ENCODE measurements at regions not wholly inside any gene's neighbourhood (a gene's known extent, or its start where the extent isn't known, plus 50 kb on each side); places are given as distances from the start of the nearest gene placed in this dataset.

DNA sequence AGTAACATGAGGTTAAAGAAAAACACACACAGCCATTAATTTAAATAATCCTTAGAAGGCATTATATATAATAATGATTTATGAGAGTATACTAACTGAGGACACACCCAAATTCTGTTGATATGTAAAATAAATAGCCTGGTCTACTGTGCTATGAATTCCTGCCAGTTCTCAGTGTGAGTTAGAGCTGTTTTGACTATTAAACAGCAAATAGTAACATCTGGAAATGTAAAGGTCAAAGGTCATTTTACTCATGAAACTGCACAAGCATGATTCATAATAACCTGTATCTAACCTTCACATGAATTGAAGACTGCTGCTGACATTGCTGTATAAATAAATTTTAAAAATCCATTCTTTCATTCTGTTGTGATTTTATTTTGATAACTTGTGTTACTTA, 966.7 kb downstream of the SLC6A15 start:
- no peak overlapping the region for H4K91ac ChIP-seq (ENCODE audit: low read depth, low read length, poor library complexity)
- H3K4me1 ChIP-seq (ENCODE audit: control insufficient read depth in 2 of 2, insufficient read depth in 1 of 2, low read depth in 1 of 2, low read length in 2 of 2) = no peaks in the 10 kb centered on the region
- H4K8ac ChIP-seq (ENCODE audit: low read depth, low read length) = no peak overlapping the region
- H3K18ac ChIP-seq (ENCODE audit: low read length) = no peak overlapping the region
- H2BK5ac ChIP-seq (ENCODE audit: low read length) = no peak overlapping the region
- H3K4me2 ChIP-seq (ENCODE audit: insufficient read depth, low read length, poor library complexity, severe bottlenecking) = no peak overlapping the region
- no peak overlapping the region for H2AK5ac ChIP-seq (ENCODE audit: low read depth, low read length)
- H3K4ac ChIP-seq (ENCODE audit: low read length) = no peak overlapping the region
- H3K9me3 ChIP-seq (replicated peaks in 1 of 2; ENCODE audit: control insufficient read depth in 2 of 2, insufficient read depth in 1 of 2, low read depth in 1 of 2, low read length in 2 of 2) = peaks cover 2% of the 10 kb centered on the region in 2 donors
- no peak overlapping the region for H3K23ac ChIP-seq (ENCODE audit: low read depth, low read length, poor library complexity)
- H3K27ac ChIP-seq (replicated peaks; ENCODE audit: low read length) = no peak overlapping the region
- no peak overlapping the region for H2BK120ac ChIP-seq (ENCODE audit: low read depth, low read length)
- H2BK12ac ChIP-seq (ENCODE audit: low read length) = no peak overlapping the region
- H3K79me1 ChIP-seq (ENCODE audit: low read depth, low read length) = no peaks in the 10 kb centered on the region
- no peak overlapping the region for H2BK15ac ChIP-seq (ENCODE audit: low read length)
- no peaks in the 10 kb centered on the region for H3K36me3 ChIP-seq (replicated peaks in 1 of 2; ENCODE audit: control insufficient read depth in 2 of 2, insufficient read depth in 2 of 2, low read length in 2 of 2)
- H3K14ac ChIP-seq (ENCODE audit: low read length) = no peak overlapping the region
- no peak overlapping the region for H2AFZ ChIP-seq (ENCODE audit: low read length)
- no peak for DNase-seq (ENCODE audit: low spot score)
- no peak overlapping the region for H3K9ac ChIP-seq (ENCODE audit: low read depth, low read length, poor library complexity)
- H3K27me3 ChIP-seq (ENCODE audit: control insufficient read depth in 3 of 3, insufficient read depth in 3 of 3, low read depth in 1 of 3, low read length in 3 of 3) = no peaks in the 10 kb centered on the region
- H3K4me3 ChIP-seq (ENCODE audit: low read length in 2 of 2) = no peak overlapping the region

DNA sequence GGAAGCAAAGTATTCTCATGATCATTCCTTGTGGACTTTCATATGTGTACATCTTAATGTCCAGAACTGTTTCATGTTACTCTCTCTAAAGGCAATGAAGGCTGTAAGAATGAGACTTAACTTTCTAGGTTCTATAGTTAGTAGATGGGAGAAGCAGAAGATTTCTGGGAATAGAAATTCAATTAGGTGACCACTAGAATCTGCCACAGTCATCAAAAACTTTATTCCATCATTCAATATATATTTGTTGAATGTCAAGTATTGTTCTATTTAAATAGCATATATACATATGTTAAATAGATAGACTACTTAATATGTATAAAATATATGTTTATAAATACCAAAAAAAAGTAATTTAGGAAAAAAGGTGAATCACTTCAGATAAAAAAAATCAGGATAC, 972.9 kb downstream of the SLC6A15 start:
- no peak for DNase-seq (ENCODE audit: low spot score)
- Histone ChIP-seq H3K4me2 (ENCODE audit: insufficient read depth, low read length, poor library complexity, severe bottlenecking) (no peak overlapping the region), H3K27me3 (ENCODE audit: control insufficient read depth in 3 of 3, insufficient read depth in 3 of 3, low read depth in 1 of 3, low read length in 3 of 3) (no peaks in the 10 kb centered on the region), H3K9me3 (replicated peaks in 1 of 2; ENCODE audit: control insufficient read depth in 2 of 2, insufficient read depth in 1 of 2, low read depth in 1 of 2, low read length in 2 of 2) (no peaks in the 10 kb centered on the region), H3K9ac (ENCODE audit: low read depth, low read length, poor library complexity) (no peak overlapping the region), H4K91ac (ENCODE audit: low read depth, low read length, poor library complexity) (no peak overlapping the region), H3K18ac (ENCODE audit: low read length) (no peak overlapping the region), H2BK15ac (ENCODE audit: low read length) (no peak overlapping the region), H3K36me3 (replicated peaks in 1 of 2; ENCODE audit: control insufficient read depth in 2 of 2, insufficient read depth in 2 of 2, low read length in 2 of 2) (no peaks in the 10 kb centered on the region), H3K14ac (ENCODE audit: low read length) (no peak overlapping the region), H3K4ac (ENCODE audit: low read length) (no peak overlapping the region), H3K23ac (ENCODE audit: low read depth, low read length, poor library complexity) (no peak overlapping the region), H3K4me3 (ENCODE audit: low read length in 2 of 2) (no peak overlapping the region), H3K79me1 (ENCODE audit: low read depth, low read length) (no peaks in the 10 kb centered on the region), H2BK120ac (ENCODE audit: low read depth, low read length) (no peak overlapping the region), H2AK5ac (ENCODE audit: low read depth, low read length) (no peak overlapping the region), H3K4me1 (ENCODE audit: control insufficient read depth in 2 of 2, insufficient read depth in 1 of 2, low read depth in 1 of 2, low read length in 2 of 2) (no peaks in the 10 kb centered on the region), H4K8ac (ENCODE audit: low read depth, low read length) (no peak overlapping the region), H3K27ac (replicated peaks; ENCODE audit: low read length) (no peak overlapping the region), H2AFZ (ENCODE audit: low read length) (no peak overlapping the region), H2BK12ac (ENCODE audit: low read length) (no peak overlapping the region), H2BK5ac (ENCODE audit: low read length) (no peak overlapping the region)

DNA sequence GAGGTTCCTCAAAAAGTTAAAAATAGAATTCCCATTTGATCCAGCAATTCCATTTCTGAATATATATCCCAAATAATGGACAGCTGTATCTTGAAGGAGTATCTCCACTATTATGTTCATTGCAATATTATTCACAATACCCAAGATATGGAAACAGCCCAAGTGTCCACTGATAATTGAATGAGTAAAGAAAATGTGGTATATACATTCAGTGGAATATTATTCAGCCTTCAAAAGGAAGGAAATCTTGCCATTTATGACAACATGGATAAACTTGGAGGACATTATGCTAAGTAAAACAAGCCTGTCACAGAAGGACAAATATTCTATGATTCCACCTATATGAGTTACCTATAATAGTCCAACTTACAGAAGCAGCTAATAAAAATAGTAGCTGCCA, 979.0 kb downstream of the SLC6A15 start:
- no peaks in the 10 kb centered on the region for H3K9me3 ChIP-seq (replicated peaks in 1 of 2; ENCODE audit: control insufficient read depth in 2 of 2, insufficient read depth in 1 of 2, low read depth in 1 of 2, low read length in 2 of 2)
- no peak overlapping the region for H4K8ac ChIP-seq (ENCODE audit: low read depth, low read length)
- no peak for DNase-seq (ENCODE audit: low spot score)
- H2BK12ac ChIP-seq (ENCODE audit: low read length) = no peak overlapping the region
- H3K9ac ChIP-seq (ENCODE audit: low read depth, low read length, poor library complexity) = no peak overlapping the region
- H3K4ac ChIP-seq (ENCODE audit: low read length) = no peak overlapping the region
- H2BK5ac ChIP-seq (ENCODE audit: low read length) = no peak overlapping the region
- no peaks in the 10 kb centered on the region for H3K36me3 ChIP-seq (replicated peaks in 1 of 2; ENCODE audit: control insufficient read depth in 2 of 2, insufficient read depth in 2 of 2, low read length in 2 of 2)
- no peak overlapping the region for H4K91ac ChIP-seq (ENCODE audit: low read depth, low read length, poor library complexity)
- no peaks in the 10 kb centered on the region for H3K79me1 ChIP-seq (ENCODE audit: low read depth, low read length)
- no peaks in the 10 kb centered on the region for H3K27me3 ChIP-seq (ENCODE audit: control insufficient read depth in 3 of 3, insufficient read depth in 3 of 3, low read depth in 1 of 3, low read length in 3 of 3)
- H2AFZ ChIP-seq (ENCODE audit: low read length) = no peak overlapping the region
- H3K27ac ChIP-seq (replicated peaks; ENCODE audit: low read length) = no peak overlapping the region
- H2AK5ac ChIP-seq (ENCODE audit: low read depth, low read length) = no peak overlapping the region
- H3K18ac ChIP-seq (ENCODE audit: low read length) = no peak overlapping the region
- H2BK120ac ChIP-seq (ENCODE audit: low read depth, low read length) = no peak overlapping the region
- no peaks in the 10 kb centered on the region for H3K4me1 ChIP-seq (ENCODE audit: control insufficient read depth in 2 of 2, insufficient read depth in 1 of 2, low read depth in 1 of 2, low read length in 2 of 2)
- H3K14ac ChIP-seq (ENCODE audit: low read length) = no peak overlapping the region
- H2BK15ac ChIP-seq (ENCODE audit: low read length) = no peak overlapping the region
- no peak overlapping the region for H3K23ac ChIP-seq (ENCODE audit: low read depth, low read length, poor library complexity)
- H3K4me2 ChIP-seq (ENCODE audit: insufficient read depth, low read length, poor library complexity, severe bottlenecking) = no peak overlapping the region
- H3K4me3 ChIP-seq (ENCODE audit: low read length in 2 of 2) = no peak overlapping the region

DNA sequence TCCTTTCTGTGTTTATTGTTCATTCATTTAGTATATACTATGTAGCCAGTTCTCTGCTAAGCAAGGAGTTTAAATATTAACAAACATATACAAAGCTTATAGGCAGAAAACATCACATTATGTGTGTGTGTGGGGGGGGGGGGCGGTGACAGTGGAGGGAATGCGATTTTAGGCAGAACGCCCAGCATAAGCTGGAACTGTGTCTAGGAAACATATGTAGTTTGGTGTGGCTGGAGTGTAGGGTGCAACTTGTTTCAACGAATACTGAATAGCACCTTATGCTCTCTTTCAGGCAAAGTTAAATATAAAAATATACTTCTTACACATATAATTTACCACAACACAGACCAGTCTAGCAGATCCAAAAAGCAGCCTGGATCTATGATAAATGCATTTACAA, 980.6 kb downstream of the SLC6A15 start:
- no peak overlapping the region for H2AK5ac ChIP-seq (ENCODE audit: low read depth, low read length)
- H3K9ac ChIP-seq (ENCODE audit: low read depth, low read length, poor library complexity) = no peak overlapping the region
- no peak overlapping the region for H4K8ac ChIP-seq (ENCODE audit: low read depth, low read length)
- no peaks in the 10 kb centered on the region for H3K36me3 ChIP-seq (replicated peaks in 1 of 2; ENCODE audit: control insufficient read depth in 2 of 2, insufficient read depth in 2 of 2, low read length in 2 of 2)
- no peak overlapping the region for H3K27ac ChIP-seq (replicated peaks; ENCODE audit: low read length)
- no peak overlapping the region for H2BK5ac ChIP-seq (ENCODE audit: low read length)
- no peak overlapping the region for H2BK120ac ChIP-seq (ENCODE audit: low read depth, low read length)
- no peak overlapping the region for H3K4ac ChIP-seq (ENCODE audit: low read length)
- peak overlapping the region; percentile 10 for H2AFZ ChIP-seq (ENCODE audit: low read length)
- no peak overlapping the region for H2BK12ac ChIP-seq (ENCODE audit: low read length)
- no peak overlapping the region for H4K91ac ChIP-seq (ENCODE audit: low read depth, low read length, poor library complexity)
- no CpG with 5 or more reads among the region's 4 CpGs for WGBS, 2 donors (ENCODE audit: extremely low coverage in 2 of 2, insufficient read length in 2 of 2, insufficient replicate concordance in 1 of 2)
- no peak overlapping the region for H3K14ac ChIP-seq (ENCODE audit: low read length)
- no peaks in the 10 kb centered on the region for H3K9me3 ChIP-seq (replicated peaks in 1 of 2; ENCODE audit: control insufficient read depth in 2 of 2, insufficient read depth in 1 of 2, low read depth in 1 of 2, low read length in 2 of 2)
- H2BK15ac ChIP-seq (ENCODE audit: low read length) = no peak overlapping the region
- no peak overlapping the region for H3K23ac ChIP-seq (ENCODE audit: low read depth, low read length, poor library complexity)
- no peaks in the 10 kb centered on the region for H3K79me1 ChIP-seq (ENCODE audit: low read depth, low read length)
- no peak for DNase-seq (ENCODE audit: low spot score)
- no peaks in the 10 kb centered on the region for H3K27me3 ChIP-seq (ENCODE audit: control insufficient read depth in 3 of 3, insufficient read depth in 3 of 3, low read depth in 1 of 3, low read length in 3 of 3)
- H3K4me2 ChIP-seq (ENCODE audit: insufficient read depth, low read length, poor library complexity, severe bottlenecking) = no peak overlapping the region
- no peaks in the 10 kb centered on the region for H3K4me1 ChIP-seq (ENCODE audit: control insufficient read depth in 2 of 2, insufficient read depth in 1 of 2, low read depth in 1 of 2, low read length in 2 of 2)
- H3K4me3 ChIP-seq (ENCODE audit: low read length in 2 of 2) = no peak overlapping the region
- no peak overlapping the region for H3K18ac ChIP-seq (ENCODE audit: low read length)

Measured in neuronal stem cell (in vitro differentiated cells).